Activated T-cell treated with anti-CD3 and anti-CD28 coated beads, Interleukin-2, amount 50 U/mL, for 4 hours (primary cell): ENCODE measurements at regions not wholly inside any gene's neighbourhood (a gene's known extent, or its start where the extent isn't known, plus 50 kb on each side); places are given as distances from the start of the nearest gene placed in this dataset.
"Not testable (repeated sequence)": the region's sequence is repeated elsewhere in the genome, so short reads cannot be mapped to it uniquely, and the experiment has no call there.

ENCODE experiments used
- ATAC-seq, 2 donors: fragments of 200-7000 bp; cut with Tn5 transposase; one replicate each; pipeline ENCODE4 v1.10.0; 2021
- DNase-seq: peaks from one replicate; pipeline ENCODE4 v3.0.0-alpha.2; 2020
- H3K27me3 Mint-ChIP-seq: one replicate; pipeline ENCODE4 v1.8.0; 2021; ENCODE audit warnings: low read depth, mixed read lengths
- H3K36me3 Mint-ChIP-seq: one replicate; pipeline ENCODE4 v1.8.0; 2022; ENCODE audit warnings: mixed read lengths; ENCODE audit not compliant: insufficient read depth
- H3K4me1 Mint-ChIP-seq: one replicate; pipeline ENCODE4 v1.8.0; 2021; ENCODE audit warnings: low read depth, mixed read lengths
- H3K4me3 Mint-ChIP-seq: one replicate; pipeline ENCODE4 v1.8.0; 2021; ENCODE audit warnings: mild to moderate bottlenecking, moderate library complexity, mixed read lengths
- H3K9me3 Mint-ChIP-seq: one replicate; pipeline ENCODE4 v1.8.0; 2021; ENCODE audit warnings: mixed read lengths

GRCh38 chr10:42690449-42691360, 52.3 kb upstream of the ZNF33B start:
- Mint-ChIP-seq H3K27me3 (no peaks in the 10 kb centered on the region), H3K4me1 (peaks cover 10% of the 10 kb centered on the region), H3K9me3 (no peaks in the 10 kb centered on the region), H3K36me3 (no peaks in the 10 kb centered on the region), H3K4me3 (no peak overlapping the region)
- peak in 1 of 2 donors; percentile 14 for ATAC-seq
- DNase-seq: no peak

GRCh38 chr10:42691361-42692120, 53.2 kb upstream of the ZNF33B start:
- Mint-ChIP-seq H3K27me3 (no peaks in the 10 kb centered on the region), H3K4me1 (peaks cover 10% of the 10 kb centered on the region), H3K36me3 (no peaks in the 10 kb centered on the region), H3K4me3 (no peak overlapping the region), H3K9me3 (no peaks in the 10 kb centered on the region)
- ATAC-seq (no peak), DNase-seq (no peak)

DNA sequence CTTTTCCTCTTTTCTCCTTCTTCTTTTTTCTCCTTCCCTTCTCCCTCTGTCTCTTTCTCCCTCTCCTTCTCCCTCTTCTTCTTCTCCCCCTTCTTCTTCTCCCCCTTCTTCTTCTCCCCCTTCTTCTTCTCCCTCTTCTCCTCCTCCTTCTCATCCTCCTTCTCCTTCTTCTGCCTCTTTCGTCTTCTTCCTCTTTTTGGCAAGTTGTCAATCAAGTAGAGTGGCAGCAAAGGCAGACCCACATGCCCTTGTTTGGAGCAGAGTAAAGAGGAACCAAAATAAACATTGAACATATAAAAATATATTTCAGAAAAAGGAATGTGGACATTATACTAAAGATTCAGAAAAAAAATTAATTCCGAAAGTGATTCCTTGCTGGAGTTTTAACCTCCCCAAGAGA, 59.6 kb upstream of the ZNF33B start:
- no peak for ATAC-seq
- Mint-ChIP-seq H3K27me3 (peaks cover 17% of the 10 kb centered on the region), H3K4me3 (no peak overlapping the region), H3K4me1 (no peaks in the 10 kb centered on the region), H3K9me3 (no peaks in the 10 kb centered on the region), H3K36me3 (no peaks in the 10 kb centered on the region)
- no peak for DNase-seq

DNA sequence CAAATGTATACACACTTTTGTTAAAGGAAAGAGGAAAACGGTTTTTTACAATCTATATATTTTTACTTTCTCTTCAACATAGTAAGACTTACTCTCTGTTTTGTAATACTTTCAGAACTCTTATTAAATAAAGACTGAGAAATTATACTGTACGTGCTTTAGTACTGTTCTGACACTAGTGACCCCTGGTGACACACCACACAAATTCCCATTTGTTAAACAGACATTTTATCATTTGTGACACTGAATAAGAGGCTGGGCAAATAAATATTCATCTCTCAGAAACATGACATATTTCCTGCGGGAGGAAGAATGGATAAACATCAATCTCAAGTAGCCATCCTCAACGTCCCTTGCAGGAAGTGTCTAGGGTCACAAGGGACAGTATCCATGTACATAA, 68.9 kb upstream of the ZNF33B start:
- Mint-ChIP-seq H3K9me3 (no peaks in the 10 kb centered on the region), H3K4me3 (no peak overlapping the region), H3K27me3 (peaks cover 16% of the 10 kb centered on the region), H3K4me1 (no peaks in the 10 kb centered on the region), H3K36me3 (no peaks in the 10 kb centered on the region)
- no peak for ATAC-seq
- no peak for DNase-seq

- not testable (repeated sequence) for H3K9me3 Mint-ChIP-seq, H3K4me1 Mint-ChIP-seq, H3K36me3 Mint-ChIP-seq, ATAC-seq, H3K4me3 Mint-ChIP-seq, DNase-seq
- peaks cover 18% of the 10 kb centered on the region for H3K27me3 Mint-ChIP-seq
These were observed 63.3 kb upstream of the BMS1 start for GRCh38 chr10:42719339-42719738.

GRCh38 chr10:42722575-42722974, 60.0 kb upstream of the BMS1 start:
- H3K9me3 Mint-ChIP-seq: no peaks in the 10 kb centered on the region
- no peaks in the 10 kb centered on the region for H3K4me1 Mint-ChIP-seq
- peaks cover 26% of the 10 kb centered on the region for H3K27me3 Mint-ChIP-seq
- no peak for DNase-seq
- no peak overlapping the region for H3K4me3 Mint-ChIP-seq
- no peaks in the 10 kb centered on the region for H3K36me3 Mint-ChIP-seq
- no peak for ATAC-seq

DNA sequence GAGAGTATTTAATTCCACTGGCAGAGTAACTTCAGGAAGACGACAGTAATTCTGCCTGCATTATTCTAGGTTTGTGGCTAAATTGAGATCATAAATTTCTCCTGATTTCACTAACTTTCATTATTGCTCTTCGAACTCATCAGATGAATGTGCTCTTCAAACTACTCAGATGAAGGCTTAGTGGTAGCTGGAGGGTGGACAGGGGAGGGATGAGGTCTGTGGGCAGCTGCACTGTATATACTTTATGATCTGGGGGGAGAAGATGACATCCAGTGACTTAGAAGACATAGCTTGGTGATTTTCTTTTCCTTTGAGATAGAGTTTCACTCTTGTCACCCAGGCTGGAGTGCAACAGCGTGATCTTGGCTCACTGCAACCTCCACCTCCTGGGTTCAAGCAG, 59.0 kb upstream of the BMS1 start:
- ATAC-seq, H3K4me1 Mint-ChIP-seq, H3K4me3 Mint-ChIP-seq, H3K36me3 Mint-ChIP-seq, H3K9me3 Mint-ChIP-seq, DNase-seq: not testable (repeated sequence)
- H3K27me3 Mint-ChIP-seq: peaks cover 26% of the 10 kb centered on the region

DNA sequence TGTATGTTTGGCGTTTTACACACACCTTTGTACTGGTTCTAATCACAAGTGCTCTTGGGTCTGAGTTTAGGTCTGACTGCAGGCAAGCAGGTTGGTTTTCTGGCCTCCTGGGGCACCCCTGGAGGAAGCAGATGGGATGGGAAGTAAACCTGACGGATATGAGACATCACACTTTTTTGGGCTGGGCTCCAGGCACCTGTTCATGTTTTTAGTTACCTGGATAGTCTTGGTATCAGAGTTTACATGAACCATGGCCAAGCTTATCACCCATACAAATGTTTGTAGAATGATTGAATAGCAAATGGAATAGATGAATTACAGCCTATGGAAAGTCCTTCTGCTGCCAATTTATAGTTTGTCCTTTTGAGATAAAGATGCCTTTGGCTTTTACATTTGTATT, 57.9 kb upstream of the BMS1 start:
- not testable (repeated sequence) for H3K9me3 Mint-ChIP-seq, H3K36me3 Mint-ChIP-seq, H3K4me3 Mint-ChIP-seq, DNase-seq, ATAC-seq, H3K4me1 Mint-ChIP-seq
- H3K27me3 Mint-ChIP-seq: peaks cover 23% of the 10 kb centered on the region

DNA sequence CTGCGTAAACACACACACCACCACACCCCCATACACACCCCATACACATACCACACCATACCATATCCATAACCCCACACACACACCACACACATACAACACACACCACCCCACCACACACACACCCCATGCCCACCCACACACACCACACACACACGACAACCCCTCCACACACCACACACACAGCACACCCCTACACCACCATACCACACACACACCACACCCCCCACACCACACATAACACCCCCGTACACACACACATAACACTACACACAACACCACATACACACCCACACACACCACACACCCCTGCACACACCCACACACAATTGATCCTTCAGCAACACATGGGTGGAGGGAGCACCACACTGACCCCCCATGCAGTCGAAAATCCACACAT, 50.3 kb upstream of the BMS1 start:
- Mint-ChIP-seq H3K9me3 (no peaks in the 10 kb centered on the region), H3K36me3 (no peaks in the 10 kb centered on the region), H3K4me1 (no peaks in the 10 kb centered on the region), H3K4me3 (no peak overlapping the region), H3K27me3 (peaks cover 8% of the 10 kb centered on the region)
- DNase-seq (no peak), ATAC-seq (no peak)
